H1 (cell line): ENCODE measurements at regions not wholly inside any gene's neighbourhood (a gene's known extent, or its start where the extent isn't known, plus 50 kb on each side); places are given as distances from the start of the nearest gene placed in this dataset.

Experiments used
- ATF3 ChIP-seq: IDR thresholded peaks from 2 replicates; pipeline ENCODE4 v1.6.1; 2011; ENCODE audit warnings: low read depth, mild to moderate bottlenecking, low read length; ENCODE audit not compliant: insufficient read depth
- CTBP2 ChIP-seq: IDR thresholded peaks from 2 replicates; pipeline ENCODE4 v1.7.0; 2011; ENCODE audit warnings: borderline replicate concordance, mild to moderate bottlenecking, moderate library complexity, mixed read lengths, low read length; ENCODE audit not compliant: insufficient read depth, insufficient read length
- JUN ChIP-seq: IDR thresholded peaks from 2 replicates; pipeline ENCODE4 v1.6.1; 2011; ENCODE audit warnings: low read depth, mild to moderate bottlenecking, improper control_type of control experiment, low read length
- NRF1 ChIP-seq: IDR thresholded peaks from 2 replicates; pipeline ENCODE4 v1.6.1; 2011; ENCODE audit warnings: mild to moderate bottlenecking, low read depth, low read length, improper control_type of control experiment
- RAD21 ChIP-seq, 2 experiments: IDR thresholded peaks in 1 of 2; conservative IDR thresholded peaks in 1 of 2; 2 replicates each; pipeline ENCODE4 v1.6.1; 2011; ENCODE audit warnings: low read depth in 2 of 2, low read length in 2 of 2, improper control_type of control experiment in 1 of 2, inconsistent platforms in 1 of 2, mild to moderate bottlenecking in 1 of 2, moderate library complexity in 1 of 2
- SIRT6 ChIP-seq: IDR thresholded peaks from one replicate; pipeline ENCODE4 v1.7.1; 2012; ENCODE audit warnings: low read length, inconsistent platforms
- SIX5 ChIP-seq: IDR thresholded peaks from 2 replicates; pipeline ENCODE4 v1.6.1; 2011; ENCODE audit warnings: mild to moderate bottlenecking, low read depth, low read length
- SP1 ChIP-seq: IDR thresholded peaks from 2 replicates; pipeline ENCODE4 v1.6.1; 2011; ENCODE audit warnings: low read depth, low read length
- YY1 ChIP-seq: IDR thresholded peaks from 2 replicates; pipeline ENCODE4 v1.6.1; 2011; ENCODE audit warnings: low read depth, mild to moderate bottlenecking, low read length
- TF ChIP-seq, protein P1 (sequence below): fragments of 300-600 bp; sonication (generic); IDR thresholded peaks from 2 replicates; pipeline ENCODE4 v1.7.1; 2012; ENCODE audit warnings: low read length, moderate library complexity, mild to moderate bottlenecking, inconsistent platforms; ENCODE audit not compliant: insufficient replicate concordance

DNA sequence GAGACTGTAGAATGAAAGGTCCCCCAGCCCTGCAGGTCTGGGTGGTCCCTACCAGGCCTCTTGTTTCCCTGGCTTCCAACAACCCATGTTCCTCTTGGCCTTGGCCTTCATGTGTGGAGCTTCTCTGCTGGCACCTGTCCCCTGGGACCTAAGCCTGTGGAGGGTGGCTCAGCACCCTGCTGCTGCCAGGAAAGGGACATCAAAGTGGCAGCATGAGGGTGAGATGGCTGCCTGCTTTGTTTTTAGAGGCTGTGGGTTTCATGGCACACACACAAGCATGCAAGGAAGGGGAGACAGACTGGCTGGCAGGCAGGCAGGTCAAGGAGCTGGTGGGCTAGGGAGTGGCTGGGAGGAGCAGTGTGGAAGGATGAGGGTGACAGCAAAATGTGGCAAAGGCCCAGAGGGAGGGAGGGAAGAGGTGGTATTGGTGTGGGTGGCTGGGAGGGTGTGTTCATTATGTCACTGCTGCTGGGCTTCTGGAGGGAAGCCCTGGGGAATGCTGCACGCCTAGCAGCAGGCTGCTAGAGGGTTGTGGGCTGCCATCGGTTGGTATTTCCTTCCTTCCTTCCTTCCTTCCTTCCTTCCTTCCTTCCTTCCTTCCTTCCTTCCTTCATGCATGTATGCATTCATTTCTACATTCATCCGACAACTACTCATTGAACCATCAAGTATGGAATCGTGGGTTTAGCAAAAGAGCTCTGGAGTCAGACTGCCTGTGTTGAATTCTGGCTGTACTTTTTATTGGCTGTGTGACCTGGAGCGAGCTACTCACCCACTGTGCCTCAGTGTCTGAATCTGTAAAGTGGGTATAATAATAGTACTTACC lies 128.7 kb upstream of the PJA1 start (continued):
- TF ChIP-seq, protein P1, sequence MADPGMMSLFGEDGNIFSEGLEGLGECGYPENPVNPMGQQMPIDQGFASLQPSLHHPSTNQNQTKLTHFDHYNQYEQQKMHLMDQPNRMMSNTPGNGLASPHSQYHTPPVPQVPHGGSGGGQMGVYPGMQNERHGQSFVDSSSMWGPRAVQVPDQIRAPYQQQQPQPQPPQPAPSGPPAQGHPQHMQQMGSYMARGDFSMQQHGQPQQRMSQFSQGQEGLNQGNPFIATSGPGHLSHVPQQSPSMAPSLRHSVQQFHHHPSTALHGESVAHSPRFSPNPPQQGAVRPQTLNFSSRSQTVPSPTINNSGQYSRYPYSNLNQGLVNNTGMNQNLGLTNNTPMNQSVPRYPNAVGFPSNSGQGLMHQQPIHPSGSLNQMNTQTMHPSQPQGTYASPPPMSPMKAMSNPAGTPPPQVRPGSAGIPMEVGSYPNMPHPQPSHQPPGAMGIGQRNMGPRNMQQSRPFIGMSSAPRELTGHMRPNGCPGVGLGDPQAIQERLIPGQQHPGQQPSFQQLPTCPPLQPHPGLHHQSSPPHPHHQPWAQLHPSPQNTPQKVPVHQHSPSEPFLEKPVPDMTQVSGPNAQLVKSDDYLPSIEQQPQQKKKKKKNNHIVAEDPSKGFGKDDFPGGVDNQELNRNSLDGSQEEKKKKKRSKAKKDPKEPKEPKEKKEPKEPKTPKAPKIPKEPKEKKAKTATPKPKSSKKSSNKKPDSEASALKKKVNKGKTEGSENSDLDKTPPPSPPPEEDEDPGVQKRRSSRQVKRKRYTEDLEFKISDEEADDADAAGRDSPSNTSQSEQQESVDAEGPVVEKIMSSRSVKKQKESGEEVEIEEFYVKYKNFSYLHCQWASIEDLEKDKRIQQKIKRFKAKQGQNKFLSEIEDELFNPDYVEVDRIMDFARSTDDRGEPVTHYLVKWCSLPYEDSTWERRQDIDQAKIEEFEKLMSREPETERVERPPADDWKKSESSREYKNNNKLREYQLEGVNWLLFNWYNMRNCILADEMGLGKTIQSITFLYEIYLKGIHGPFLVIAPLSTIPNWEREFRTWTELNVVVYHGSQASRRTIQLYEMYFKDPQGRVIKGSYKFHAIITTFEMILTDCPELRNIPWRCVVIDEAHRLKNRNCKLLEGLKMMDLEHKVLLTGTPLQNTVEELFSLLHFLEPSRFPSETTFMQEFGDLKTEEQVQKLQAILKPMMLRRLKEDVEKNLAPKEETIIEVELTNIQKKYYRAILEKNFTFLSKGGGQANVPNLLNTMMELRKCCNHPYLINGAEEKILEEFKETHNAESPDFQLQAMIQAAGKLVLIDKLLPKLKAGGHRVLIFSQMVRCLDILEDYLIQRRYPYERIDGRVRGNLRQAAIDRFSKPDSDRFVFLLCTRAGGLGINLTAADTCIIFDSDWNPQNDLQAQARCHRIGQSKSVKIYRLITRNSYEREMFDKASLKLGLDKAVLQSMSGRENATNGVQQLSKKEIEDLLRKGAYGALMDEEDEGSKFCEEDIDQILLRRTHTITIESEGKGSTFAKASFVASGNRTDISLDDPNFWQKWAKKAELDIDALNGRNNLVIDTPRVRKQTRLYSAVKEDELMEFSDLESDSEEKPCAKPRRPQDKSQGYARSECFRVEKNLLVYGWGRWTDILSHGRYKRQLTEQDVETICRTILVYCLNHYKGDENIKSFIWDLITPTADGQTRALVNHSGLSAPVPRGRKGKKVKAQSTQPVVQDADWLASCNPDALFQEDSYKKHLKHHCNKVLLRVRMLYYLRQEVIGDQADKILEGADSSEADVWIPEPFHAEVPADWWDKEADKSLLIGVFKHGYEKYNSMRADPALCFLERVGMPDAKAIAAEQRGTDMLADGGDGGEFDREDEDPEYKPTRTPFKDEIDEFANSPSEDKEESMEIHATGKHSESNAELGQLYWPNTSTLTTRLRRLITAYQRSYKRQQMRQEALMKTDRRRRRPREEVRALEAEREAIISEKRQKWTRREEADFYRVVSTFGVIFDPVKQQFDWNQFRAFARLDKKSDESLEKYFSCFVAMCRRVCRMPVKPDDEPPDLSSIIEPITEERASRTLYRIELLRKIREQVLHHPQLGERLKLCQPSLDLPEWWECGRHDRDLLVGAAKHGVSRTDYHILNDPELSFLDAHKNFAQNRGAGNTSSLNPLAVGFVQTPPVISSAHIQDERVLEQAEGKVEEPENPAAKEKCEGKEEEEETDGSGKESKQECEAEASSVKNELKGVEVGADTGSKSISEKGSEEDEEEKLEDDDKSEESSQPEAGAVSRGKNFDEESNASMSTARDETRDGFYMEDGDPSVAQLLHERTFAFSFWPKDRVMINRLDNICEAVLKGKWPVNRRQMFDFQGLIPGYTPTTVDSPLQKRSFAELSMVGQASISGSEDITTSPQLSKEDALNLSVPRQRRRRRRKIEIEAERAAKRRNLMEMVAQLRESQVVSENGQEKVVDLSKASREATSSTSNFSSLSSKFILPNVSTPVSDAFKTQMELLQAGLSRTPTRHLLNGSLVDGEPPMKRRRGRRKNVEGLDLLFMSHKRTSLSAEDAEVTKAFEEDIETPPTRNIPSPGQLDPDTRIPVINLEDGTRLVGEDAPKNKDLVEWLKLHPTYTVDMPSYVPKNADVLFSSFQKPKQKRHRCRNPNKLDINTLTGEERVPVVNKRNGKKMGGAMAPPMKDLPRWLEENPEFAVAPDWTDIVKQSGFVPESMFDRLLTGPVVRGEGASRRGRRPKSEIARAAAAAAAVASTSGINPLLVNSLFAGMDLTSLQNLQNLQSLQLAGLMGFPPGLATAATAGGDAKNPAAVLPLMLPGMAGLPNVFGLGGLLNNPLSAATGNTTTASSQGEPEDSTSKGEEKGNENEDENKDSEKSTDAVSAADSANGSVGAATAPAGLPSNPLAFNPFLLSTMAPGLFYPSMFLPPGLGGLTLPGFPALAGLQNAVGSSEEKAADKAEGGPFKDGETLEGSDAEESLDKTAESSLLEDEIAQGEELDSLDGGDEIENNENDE: no peak
- TF ChIP-seq JUN (no peak), CTBP2 (no peak), RAD21 (IDR thresholded peaks at IDR 0.05 in 1 of 2, conservative IDR thresholded peaks at IDR 0.05 in 1 of 2; ENCODE audit: low read depth in 2 of 2, low read length in 2 of 2) (no peak), SIRT6 (no peak), YY1 (no peak), SP1 (no peak), SIX5 (no peak), ATF3 (no peak), NRF1 (no peak)
